Suprapubic skin (tissue), 4 donors: ENCODE measurements at regions not wholly inside any gene's neighbourhood (a gene's known extent, or its start where the extent isn't known, plus 50 kb on each side); places are given as distances from the start of the nearest gene placed in this dataset.

Experiments
- DNase-seq, 2 donors: peaks; one replicate each; pipeline ENCODE4 v3.0.0-alpha.2; 2019; ENCODE audit warnings: low spot score in 2 of 2
- H3K27ac ChIP-seq: fragments of 200-600 bp; sonication (generic); one replicate; pipeline ENCODE4 v1.5.1; 2019
- H3K27me3 ChIP-seq: fragments of 200-600 bp; sonication (generic); one replicate; pipeline ENCODE4 v1.5.1; 2019
- H3K36me3 ChIP-seq: fragments of 200-600 bp; sonication (generic); one replicate; pipeline ENCODE4 v1.5.1; 2019
- H3K4me1 ChIP-seq: fragments of 200-600 bp; sonication (generic); one replicate; pipeline ENCODE4 v1.5.1; 2019
- H3K4me3 ChIP-seq: fragments of 200-600 bp; sonication (generic); one replicate; pipeline ENCODE4 v1.5.1; 2019; ENCODE audit warnings: mild to moderate bottlenecking
- H3K9me3 ChIP-seq: fragments of 200-600 bp; sonication (generic); one replicate; pipeline ENCODE4 v1.5.1; 2019
- CTCF ChIP-seq, 2 donors: fragments of 200-600 bp in 1 of 2; fragments of 450-650 bp in 1 of 2; sonication (generic) in 1 of 2; IDR thresholded peaks; one replicate each; pipeline ENCODE4 v1.5.1; 2016 to 2019; ENCODE audit warnings: antibody characterized with exemption in 2 of 2, mild to moderate bottlenecking in 1 of 2, moderate library complexity in 1 of 2
- EP300 ChIP-seq: sonication (generic); formaldehyde crosslinking; IDR thresholded peaks from one replicate; pipeline ENCODE4 v1.6.1; 2017; ENCODE audit warnings: antibody characterized with exemption
- POLR2A ChIP-seq, 2 donors: fragments of 450-650 bp; IDR thresholded peaks; one replicate each; pipeline ENCODE4 v1.6.1; 2017; ENCODE audit warnings: antibody characterized with exemption in 2 of 2, mild to moderate bottlenecking in 2 of 2, moderate library complexity in 2 of 2
- POLR2AphosphoS5 ChIP-seq, 3 donors: sonication (generic); formaldehyde crosslinking; IDR thresholded peaks; one replicate each; pipeline ENCODE4 v1.6.1; 2017; ENCODE audit warnings: antibody characterized with exemption in 3 of 3
- WGBS: methylation state at CpG from one replicate; pipeline ENCODE4 v1.1.5; 2018; 5-methylcytosine and 5-hydroxymethylcytosine counted together

- WGBS: 33% methylated on average over 3 of the region's 3 CpGs
- no peak overlapping the region for H3K4me3 ChIP-seq
- no peaks in the 10 kb centered on the region for H3K36me3 ChIP-seq
- no peak overlapping the region for H3K27ac ChIP-seq
- H3K27me3 ChIP-seq: no peaks in the 10 kb centered on the region
- no peak for DNase-seq
- no peaks in the 10 kb centered on the region for H3K4me1 ChIP-seq
- TF ChIP-seq EP300 (no peak), CTCF (IDR thresholded peaks at IDR 0.05) (no peak), POLR2AphosphoS5 (IDR thresholded peaks at IDR 0.05) (no peak), POLR2A (IDR thresholded peaks at IDR 0.05) (no peak)
- H3K9me3 ChIP-seq: no peaks in the 10 kb centered on the region
Observed at GRCh38 chr6:153625089-153625488, 414.0 kb upstream of the OPRM1 start.

GRCh38 chr6:153624528-153624927 is 414.5 kb upstream of the OPRM1 start:
- TF ChIP-seq POLR2AphosphoS5 (IDR thresholded peaks at IDR 0.05) (no peak), CTCF (IDR thresholded peaks at IDR 0.05) (no peak), EP300 (no peak), POLR2A (IDR thresholded peaks at IDR 0.05) (no peak)
- WGBS: 72% methylated on average over 1 of the region's 1 CpG
- H3K36me3 ChIP-seq: no peaks in the 10 kb centered on the region

DNA sequence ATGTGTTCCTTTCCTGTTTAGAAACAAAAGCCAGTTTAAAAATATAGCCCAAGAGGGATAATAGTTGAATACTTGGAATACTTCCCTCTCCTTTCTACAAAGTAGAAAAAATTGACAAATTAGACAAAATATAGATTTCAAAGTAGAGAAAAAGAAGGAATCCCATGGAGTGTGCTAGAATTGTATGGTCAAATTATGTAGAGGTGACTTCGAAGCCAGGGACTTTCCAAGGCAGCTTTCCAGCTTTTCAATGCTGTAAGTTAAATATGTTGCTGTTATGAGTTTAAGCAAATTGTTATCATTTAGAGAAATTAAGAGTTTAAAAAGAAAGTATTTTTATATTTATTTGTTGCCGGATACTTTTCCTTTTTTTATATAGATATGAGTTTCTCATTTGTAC is 415.5 kb upstream of the OPRM1 start:
- DNase-seq: no peak
- no peaks in the 10 kb centered on the region for H3K27me3 ChIP-seq
- H3K9me3 ChIP-seq: no peaks in the 10 kb centered on the region
- no peak overlapping the region for H3K27ac ChIP-seq
- 66% methylated on average over 2 of the region's 2 CpGs for WGBS
- no peak overlapping the region for H3K4me3 ChIP-seq
- H3K36me3 ChIP-seq: no peaks in the 10 kb centered on the region
- H3K4me1 ChIP-seq: no peaks in the 10 kb centered on the region
- no peak for TF ChIP-seq CTCF (IDR thresholded peaks at IDR 0.05)
- TF ChIP-seq EP300: no peak
- TF ChIP-seq POLR2AphosphoS5 (IDR thresholded peaks at IDR 0.05): no peak
- TF ChIP-seq POLR2A (IDR thresholded peaks at IDR 0.05): no peak

More at GRCh38 chr6:153624528-153624927, 414.5 kb upstream of the OPRM1 start:
- no peak for DNase-seq
- Histone ChIP-seq H3K27me3 (no peaks in the 10 kb centered on the region), H3K9me3 (no peaks in the 10 kb centered on the region), H3K4me3 (no peak overlapping the region), H3K4me1 (no peaks in the 10 kb centered on the region), H3K27ac (no peak overlapping the region)

DNA sequence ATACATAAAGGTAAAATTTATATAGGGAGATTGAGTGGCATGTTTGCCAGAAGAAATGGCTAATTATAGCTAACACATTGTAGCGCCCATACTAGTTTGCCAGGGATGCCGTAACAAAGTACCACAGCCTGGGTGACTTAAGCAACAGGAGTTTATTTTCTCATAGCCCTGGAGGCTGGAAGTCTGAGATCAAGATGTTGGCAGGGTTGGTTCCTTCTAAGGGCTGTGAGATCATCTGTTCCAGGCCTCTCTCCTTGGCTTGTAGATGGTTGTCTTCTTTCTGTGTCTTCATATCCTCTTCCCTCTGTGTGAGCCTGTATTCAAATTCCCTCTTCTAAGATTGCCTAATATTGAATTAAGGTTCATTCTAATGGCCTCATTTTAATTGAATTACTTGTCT is 417.5 kb upstream of the OPRM1 start:
- WGBS: 61% methylated on average over 2 of the region's 2 CpGs

DNA sequence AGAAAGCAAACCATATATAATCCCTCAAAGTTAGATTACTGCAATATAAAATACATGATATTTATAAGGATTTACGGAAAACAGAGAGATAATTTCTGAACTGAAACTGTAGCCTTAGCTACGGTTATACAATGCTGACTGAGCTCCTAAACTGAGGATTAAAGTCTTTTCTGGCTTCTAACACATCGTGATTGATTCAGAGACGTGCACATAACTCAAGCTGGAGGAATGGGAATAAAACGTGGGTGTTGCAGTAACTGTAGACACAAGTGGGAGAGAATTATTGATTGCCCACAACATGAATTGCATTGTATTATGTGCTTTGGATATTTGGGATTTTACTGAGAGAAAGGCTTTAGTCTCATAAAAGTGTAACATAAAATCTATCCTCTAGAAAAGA is 418.0 kb upstream of the OPRM1 start:
- Histone ChIP-seq H3K27ac (no peak overlapping the region), H3K27me3 (no peaks in the 10 kb centered on the region), H3K9me3 (no peaks in the 10 kb centered on the region), H3K4me1 (no peaks in the 10 kb centered on the region), H3K4me3 (no peak overlapping the region), H3K36me3 (no peaks in the 10 kb centered on the region)
- 67% methylated on average over 5 of the region's 5 CpGs for WGBS
- DNase-seq: no peak
- TF ChIP-seq POLR2AphosphoS5 (IDR thresholded peaks at IDR 0.05) (no peak), POLR2A (IDR thresholded peaks at IDR 0.05) (no peak), CTCF (IDR thresholded peaks at IDR 0.05) (no peak), EP300 (no peak)

More for the DNA sequence above, 417.5 kb upstream of the OPRM1 start:
- Histone ChIP-seq H3K36me3 (no peaks in the 10 kb centered on the region), H3K4me1 (no peaks in the 10 kb centered on the region), H3K27me3 (no peaks in the 10 kb centered on the region), H3K27ac (no peak overlapping the region), H3K9me3 (no peaks in the 10 kb centered on the region), H3K4me3 (no peak overlapping the region)
- TF ChIP-seq CTCF (IDR thresholded peaks at IDR 0.05) (no peak), POLR2A (IDR thresholded peaks at IDR 0.05) (no peak), POLR2AphosphoS5 (IDR thresholded peaks at IDR 0.05) (no peak), EP300 (no peak)
- no peak for DNase-seq
